ENCODE measurements at regions not wholly inside any gene's neighbourhood (a gene's known extent, or its start where the extent isn't known, plus 50 kb on each side); places are given as distances from the start of the nearest gene placed in this dataset.

GRCh38 chr6:147974376-147974775 lies 368.3 kb upstream of the SASH1 start (continued):
- TF ChIP-seq, protein P1, sequence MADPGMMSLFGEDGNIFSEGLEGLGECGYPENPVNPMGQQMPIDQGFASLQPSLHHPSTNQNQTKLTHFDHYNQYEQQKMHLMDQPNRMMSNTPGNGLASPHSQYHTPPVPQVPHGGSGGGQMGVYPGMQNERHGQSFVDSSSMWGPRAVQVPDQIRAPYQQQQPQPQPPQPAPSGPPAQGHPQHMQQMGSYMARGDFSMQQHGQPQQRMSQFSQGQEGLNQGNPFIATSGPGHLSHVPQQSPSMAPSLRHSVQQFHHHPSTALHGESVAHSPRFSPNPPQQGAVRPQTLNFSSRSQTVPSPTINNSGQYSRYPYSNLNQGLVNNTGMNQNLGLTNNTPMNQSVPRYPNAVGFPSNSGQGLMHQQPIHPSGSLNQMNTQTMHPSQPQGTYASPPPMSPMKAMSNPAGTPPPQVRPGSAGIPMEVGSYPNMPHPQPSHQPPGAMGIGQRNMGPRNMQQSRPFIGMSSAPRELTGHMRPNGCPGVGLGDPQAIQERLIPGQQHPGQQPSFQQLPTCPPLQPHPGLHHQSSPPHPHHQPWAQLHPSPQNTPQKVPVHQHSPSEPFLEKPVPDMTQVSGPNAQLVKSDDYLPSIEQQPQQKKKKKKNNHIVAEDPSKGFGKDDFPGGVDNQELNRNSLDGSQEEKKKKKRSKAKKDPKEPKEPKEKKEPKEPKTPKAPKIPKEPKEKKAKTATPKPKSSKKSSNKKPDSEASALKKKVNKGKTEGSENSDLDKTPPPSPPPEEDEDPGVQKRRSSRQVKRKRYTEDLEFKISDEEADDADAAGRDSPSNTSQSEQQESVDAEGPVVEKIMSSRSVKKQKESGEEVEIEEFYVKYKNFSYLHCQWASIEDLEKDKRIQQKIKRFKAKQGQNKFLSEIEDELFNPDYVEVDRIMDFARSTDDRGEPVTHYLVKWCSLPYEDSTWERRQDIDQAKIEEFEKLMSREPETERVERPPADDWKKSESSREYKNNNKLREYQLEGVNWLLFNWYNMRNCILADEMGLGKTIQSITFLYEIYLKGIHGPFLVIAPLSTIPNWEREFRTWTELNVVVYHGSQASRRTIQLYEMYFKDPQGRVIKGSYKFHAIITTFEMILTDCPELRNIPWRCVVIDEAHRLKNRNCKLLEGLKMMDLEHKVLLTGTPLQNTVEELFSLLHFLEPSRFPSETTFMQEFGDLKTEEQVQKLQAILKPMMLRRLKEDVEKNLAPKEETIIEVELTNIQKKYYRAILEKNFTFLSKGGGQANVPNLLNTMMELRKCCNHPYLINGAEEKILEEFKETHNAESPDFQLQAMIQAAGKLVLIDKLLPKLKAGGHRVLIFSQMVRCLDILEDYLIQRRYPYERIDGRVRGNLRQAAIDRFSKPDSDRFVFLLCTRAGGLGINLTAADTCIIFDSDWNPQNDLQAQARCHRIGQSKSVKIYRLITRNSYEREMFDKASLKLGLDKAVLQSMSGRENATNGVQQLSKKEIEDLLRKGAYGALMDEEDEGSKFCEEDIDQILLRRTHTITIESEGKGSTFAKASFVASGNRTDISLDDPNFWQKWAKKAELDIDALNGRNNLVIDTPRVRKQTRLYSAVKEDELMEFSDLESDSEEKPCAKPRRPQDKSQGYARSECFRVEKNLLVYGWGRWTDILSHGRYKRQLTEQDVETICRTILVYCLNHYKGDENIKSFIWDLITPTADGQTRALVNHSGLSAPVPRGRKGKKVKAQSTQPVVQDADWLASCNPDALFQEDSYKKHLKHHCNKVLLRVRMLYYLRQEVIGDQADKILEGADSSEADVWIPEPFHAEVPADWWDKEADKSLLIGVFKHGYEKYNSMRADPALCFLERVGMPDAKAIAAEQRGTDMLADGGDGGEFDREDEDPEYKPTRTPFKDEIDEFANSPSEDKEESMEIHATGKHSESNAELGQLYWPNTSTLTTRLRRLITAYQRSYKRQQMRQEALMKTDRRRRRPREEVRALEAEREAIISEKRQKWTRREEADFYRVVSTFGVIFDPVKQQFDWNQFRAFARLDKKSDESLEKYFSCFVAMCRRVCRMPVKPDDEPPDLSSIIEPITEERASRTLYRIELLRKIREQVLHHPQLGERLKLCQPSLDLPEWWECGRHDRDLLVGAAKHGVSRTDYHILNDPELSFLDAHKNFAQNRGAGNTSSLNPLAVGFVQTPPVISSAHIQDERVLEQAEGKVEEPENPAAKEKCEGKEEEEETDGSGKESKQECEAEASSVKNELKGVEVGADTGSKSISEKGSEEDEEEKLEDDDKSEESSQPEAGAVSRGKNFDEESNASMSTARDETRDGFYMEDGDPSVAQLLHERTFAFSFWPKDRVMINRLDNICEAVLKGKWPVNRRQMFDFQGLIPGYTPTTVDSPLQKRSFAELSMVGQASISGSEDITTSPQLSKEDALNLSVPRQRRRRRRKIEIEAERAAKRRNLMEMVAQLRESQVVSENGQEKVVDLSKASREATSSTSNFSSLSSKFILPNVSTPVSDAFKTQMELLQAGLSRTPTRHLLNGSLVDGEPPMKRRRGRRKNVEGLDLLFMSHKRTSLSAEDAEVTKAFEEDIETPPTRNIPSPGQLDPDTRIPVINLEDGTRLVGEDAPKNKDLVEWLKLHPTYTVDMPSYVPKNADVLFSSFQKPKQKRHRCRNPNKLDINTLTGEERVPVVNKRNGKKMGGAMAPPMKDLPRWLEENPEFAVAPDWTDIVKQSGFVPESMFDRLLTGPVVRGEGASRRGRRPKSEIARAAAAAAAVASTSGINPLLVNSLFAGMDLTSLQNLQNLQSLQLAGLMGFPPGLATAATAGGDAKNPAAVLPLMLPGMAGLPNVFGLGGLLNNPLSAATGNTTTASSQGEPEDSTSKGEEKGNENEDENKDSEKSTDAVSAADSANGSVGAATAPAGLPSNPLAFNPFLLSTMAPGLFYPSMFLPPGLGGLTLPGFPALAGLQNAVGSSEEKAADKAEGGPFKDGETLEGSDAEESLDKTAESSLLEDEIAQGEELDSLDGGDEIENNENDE (IDR thresholded peaks at IDR 0.05; ENCODE audit: insufficient replicate concordance, low read length): no peak
- TF ChIP-seq EP300 (IDR thresholded peaks at IDR 0.05; ENCODE audit: borderline replicate concordance in 1 of 2, low read depth in 2 of 2, low read length in 2 of 2): no peak
- TF ChIP-seq POLR2AphosphoS5 (IDR thresholded peaks at IDR 0.05; ENCODE audit: low read depth, low read length): no peak

Measured in H1 (cell line).